HCT116 (cell line): ENCODE measurements at regions not wholly inside any gene's neighbourhood (a gene's known extent, or its start where the extent isn't known, plus 50 kb on each side); places are given as distances from the start of the nearest gene placed in this dataset.

Source experiments
- ATAC-seq: fragments of 200-7000 bp; cut with Tn5 transposase; 2 replicates; pipeline ENCODE4 v1.9.1; 2020; ENCODE audit warnings: mild to moderate bottlenecking, moderate library complexity
- BruUV-seq: library from RNA; stranded (reverse); fragments of 400-500 nt; replicated peaks from 2 replicates; lab custom pipeline; 2021; lab: Mats Ljungman, UMichigan
- CTCF ChIA-PET: fragments of 300-600 bp; sonication (Branson Sonifier 250); formaldehyde crosslinking; loops from one replicate; lab custom pipeline; 2021; ENCODE audit warnings: antibody characterized with exemption; lab: Charles Lee
- POLR2A ChIA-PET: fragments of 300-600, 350-600 bp; sonication (Branson Sonifier 250); formaldehyde crosslinking; loops from one replicate; lab custom pipeline; 2021; ENCODE audit warnings: antibody characterized with exemption; lab: Charles Lee
- RAD21 ChIA-PET, 2 experiments: fragments of 300-600 bp; sonication (Branson Sonifier 250); formaldehyde crosslinking; loops; one replicate each; lab custom pipeline; 2023; ENCODE audit warnings: low total read pairs in 2 of 2; ENCODE audit not compliant: uncharacterized antibody in 2 of 2, unreplicated experiment in 2 of 2, low non-redundant PET in 1 of 2; lab: Charles Lee
- DNase-seq: peaks from one replicate; pipeline ENCODE4 v3.0.0-alpha.2; 2010; ENCODE audit warnings: low read depth, low spot score
- H2AFZ ChIP-seq: fragments of 200-600 bp; shearing (Covaris generic), sonication (generic); 2 replicates; pipeline ENCODE4 v1.6.1; 2017; ENCODE audit warnings: low read depth, mixed run types, mixed read lengths, antibody characterized with exemption, low read length; ENCODE audit not compliant: poor library complexity, severe bottlenecking
- H3K27ac ChIP-seq: 2 replicates; pipeline ENCODE4 v1.5.1; 2012; ENCODE audit warnings: low read depth, low read length
- H3K27me3 ChIP-seq: fragments of 200-600 bp; sonication (generic); 2 replicates; pipeline ENCODE4 v1.6.1; 2016; ENCODE audit warnings: mixed run types, low read length, mixed read lengths; ENCODE audit not compliant: insufficient read depth
- H3K36me3 ChIP-seq, 2 experiments: fragments of 200-500 bp in 1 of 2; fragments of 200-600 bp in 1 of 2; sonication (Bioruptor generic) in 1 of 2; sonication (generic) in 1 of 2; 2 replicates each; pipeline versions ENCODE4 v1.5.1 to v1.6.1; 2014 to 2016; ENCODE audit warnings: low read length in 2 of 2, inconsistent platforms in 1 of 2, mixed read lengths in 1 of 2, mixed run types in 1 of 2; ENCODE audit not compliant: insufficient read depth in 2 of 2, control insufficient read depth in 1 of 2
- H3K4me1 ChIP-seq, 2 experiments: fragments of 200-600 bp in 1 of 2; sonication (generic) in 1 of 2; 2 replicates each; pipeline versions ENCODE4 v1.5.1 to v1.6.1; 2012 to 2017; ENCODE audit warnings: low read length in 2 of 2, inconsistent platforms in 1 of 2, mild to moderate bottlenecking in 1 of 2, mixed read lengths in 1 of 2, mixed run types in 1 of 2, moderate library complexity in 1 of 2; ENCODE audit not compliant: insufficient read depth in 2 of 2, control insufficient read depth in 1 of 2
- H3K4me2 ChIP-seq: fragments of 200-600 bp; sonication (generic); 2 replicates; pipeline ENCODE4 v1.6.1; 2017; ENCODE audit warnings: mixed run types, low read length, mixed read lengths
- H3K4me3 ChIP-seq, 2 experiments: fragments of 200-600 bp in 1 of 2; sonication (generic) in 1 of 2; replicated peaks in 1 of 2; 2 replicates each; pipeline ENCODE4 v1.5.1; 2011 to 2016; ENCODE audit warnings: low read length in 2 of 2, control low read depth in 1 of 2, low read depth in 1 of 2, mild to moderate bottlenecking in 1 of 2, mixed read lengths in 1 of 2, mixed run types in 1 of 2
- H3K79me2 ChIP-seq: fragments of 200-600 bp; sonication (generic); 2 replicates; pipeline ENCODE4 v1.6.1; 2017; ENCODE audit warnings: mild to moderate bottlenecking, mixed run types, low read length, moderate library complexity, mixed read lengths; ENCODE audit not compliant: insufficient read depth
- H3K9ac ChIP-seq: fragments of 200-600 bp; sonication (generic); 2 replicates; pipeline ENCODE4 v1.6.1; 2016; ENCODE audit warnings: low read length, mixed read lengths
- H3K9me2 ChIP-seq: fragments of 200-600 bp; sonication (generic), shearing (Covaris generic); 2 replicates; pipeline ENCODE4 v1.6.1; 2017; ENCODE audit warnings: mixed run types, mild to moderate bottlenecking, moderate library complexity; ENCODE audit not compliant: insufficient read depth
- H3K9me3 ChIP-seq, 2 experiments: fragments of 200-500 bp in 1 of 2; fragments of 200-600 bp in 1 of 2; sonication (Bioruptor generic) in 1 of 2; sonication (generic) in 1 of 2; 2 replicates each; pipeline ENCODE4 v1.6.1; 2014 to 2017; ENCODE audit warnings: low read length in 2 of 2, mixed read lengths in 2 of 2, inconsistent platforms in 1 of 2, low read depth in 1 of 2, mild to moderate bottlenecking in 1 of 2, mixed run types in 1 of 2, moderate library complexity in 1 of 2; ENCODE audit not compliant: control insufficient read depth in 1 of 2, insufficient read depth in 1 of 2
- H4K20me1 ChIP-seq: fragments of 200-600 bp; sonication (generic), shearing (Covaris generic); 2 replicates; pipeline ENCODE4 v1.6.1; 2017; ENCODE audit warnings: mixed run types, mild to moderate bottlenecking, moderate library complexity; ENCODE audit not compliant: insufficient read depth
- CBX3 ChIP-seq: IDR thresholded peaks from 2 replicates; pipeline ENCODE4 v1.6.1; 2012; ENCODE audit warnings: low read depth
- CEBPB ChIP-seq: IDR thresholded peaks from 2 replicates; pipeline ENCODE4 v1.6.1; 2012; ENCODE audit warnings: low read depth
- CTCF ChIP-seq, 3 experiments: fragments of 200-600 bp in 1 of 3; sonication (generic) in 1 of 3; IDR thresholded peaks in 2 of 3; conservative IDR thresholded peaks in 1 of 3; 2 replicates each; pipeline ENCODE4 v1.5.1; 2012 to 2017; ENCODE audit warnings: low read depth in 2 of 3, low read length in 2 of 3, antibody characterized with exemption in 1 of 3, borderline replicate concordance in 1 of 3, control low read depth in 1 of 3, mild to moderate bottlenecking in 1 of 3, mixed read lengths in 1 of 3, mixed run types in 1 of 3, moderate library complexity in 1 of 3; ENCODE audit not compliant: insufficient read depth in 1 of 3
- EGR1 ChIP-seq: IDR thresholded peaks from 2 replicates; pipeline ENCODE4 v1.6.1; 2012; ENCODE audit warnings: low read depth
- ELF1 ChIP-seq: IDR thresholded peaks from 2 replicates; pipeline ENCODE4 v1.6.1; 2012; ENCODE audit warnings: low read depth, borderline replicate concordance
- EZH2 ChIP-seq: fragments of 200-600 bp; sonication (generic); IDR thresholded peaks from 2 replicates; pipeline ENCODE4 v1.6.1; 2017; ENCODE audit warnings: antibody characterized with exemption, mixed run types
- EZH2phosphoT487 ChIP-seq: fragments of 200-600 bp; IDR thresholded peaks from 2 replicates; pipeline ENCODE4 v1.6.1; 2018; ENCODE audit warnings: antibody characterized with exemption, borderline replicate concordance
- FOSL1 ChIP-seq: IDR thresholded peaks from 2 replicates; pipeline ENCODE4 v1.6.1; 2012; ENCODE audit warnings: low read depth
- MAX ChIP-seq: IDR thresholded peaks from 2 replicates; pipeline ENCODE4 v1.6.1; 2012
- POLR2A ChIP-seq: IDR thresholded peaks from 2 replicates; pipeline ENCODE4 v1.7.0; 2011; ENCODE audit warnings: borderline replicate concordance; ENCODE audit not compliant: insufficient read depth, insufficient read length; ENCODE audit errors: extremely low read depth
- SIN3A ChIP-seq: IDR thresholded peaks from 2 replicates; pipeline ENCODE4 v1.6.1; 2012; ENCODE audit warnings: low read depth
- SP1 ChIP-seq: IDR thresholded peaks from 2 replicates; pipeline ENCODE4 v1.6.1; 2012; ENCODE audit warnings: low read depth
- ZNF274 ChIP-seq: fragments of 200-500 bp; sonication (Bioruptor generic); IDR thresholded peaks from 2 replicates; pipeline ENCODE4 v1.6.1; 2014; ENCODE audit warnings: mild to moderate bottlenecking, low read depth, low read length, inconsistent platforms
- intact Hi-C: fragments of 100-400 bp; cut with micrococcal nuclease; formaldehyde crosslinking; loops from 2 replicates; pipeline ENCODE4 v1.10.0; 2022
- TF ChIP-seq, protein P1 (sequence below): IDR thresholded peaks from 2 replicates; pipeline ENCODE4 v1.6.1; 2012
- TF ChIP-seq, protein P2 (sequence below): IDR thresholded peaks from 2 replicates; pipeline ENCODE4 v1.6.1; 2012; ENCODE audit warnings: low read depth

- H3K79me2 ChIP-seq: no peaks in the 10 kb centered on the region
- no peak overlapping the region for H3K4me3 ChIP-seq
- H3K4me1 ChIP-seq: no peaks in the 10 kb centered on the region
- no TSS peak for BruUV-seq
- no peak overlapping the region for H3K27ac ChIP-seq
- no peak for TF ChIP-seq ZNF274
- no peak for TF ChIP-seq MAX
- TF ChIP-seq CTCF (IDR thresholded peaks at IDR 0.05 in 2 of 3, conservative IDR thresholded peaks at IDR 0.05 in 1 of 3; ENCODE audit: borderline replicate concordance in 1 of 3, insufficient read depth in 1 of 3, low read depth in 2 of 3, low read length in 2 of 3): no peak
- TF ChIP-seq, protein P1, sequence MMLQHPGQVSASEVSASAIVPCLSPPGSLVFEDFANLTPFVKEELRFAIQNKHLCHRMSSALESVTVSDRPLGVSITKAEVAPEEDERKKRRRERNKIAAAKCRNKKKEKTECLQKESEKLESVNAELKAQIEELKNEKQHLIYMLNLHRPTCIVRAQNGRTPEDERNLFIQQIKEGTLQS: no peak
- TF ChIP-seq SIN3A: no peak
- no peak for TF ChIP-seq FOSL1
- no peak for TF ChIP-seq ELF1
- TF ChIP-seq, protein P2, sequence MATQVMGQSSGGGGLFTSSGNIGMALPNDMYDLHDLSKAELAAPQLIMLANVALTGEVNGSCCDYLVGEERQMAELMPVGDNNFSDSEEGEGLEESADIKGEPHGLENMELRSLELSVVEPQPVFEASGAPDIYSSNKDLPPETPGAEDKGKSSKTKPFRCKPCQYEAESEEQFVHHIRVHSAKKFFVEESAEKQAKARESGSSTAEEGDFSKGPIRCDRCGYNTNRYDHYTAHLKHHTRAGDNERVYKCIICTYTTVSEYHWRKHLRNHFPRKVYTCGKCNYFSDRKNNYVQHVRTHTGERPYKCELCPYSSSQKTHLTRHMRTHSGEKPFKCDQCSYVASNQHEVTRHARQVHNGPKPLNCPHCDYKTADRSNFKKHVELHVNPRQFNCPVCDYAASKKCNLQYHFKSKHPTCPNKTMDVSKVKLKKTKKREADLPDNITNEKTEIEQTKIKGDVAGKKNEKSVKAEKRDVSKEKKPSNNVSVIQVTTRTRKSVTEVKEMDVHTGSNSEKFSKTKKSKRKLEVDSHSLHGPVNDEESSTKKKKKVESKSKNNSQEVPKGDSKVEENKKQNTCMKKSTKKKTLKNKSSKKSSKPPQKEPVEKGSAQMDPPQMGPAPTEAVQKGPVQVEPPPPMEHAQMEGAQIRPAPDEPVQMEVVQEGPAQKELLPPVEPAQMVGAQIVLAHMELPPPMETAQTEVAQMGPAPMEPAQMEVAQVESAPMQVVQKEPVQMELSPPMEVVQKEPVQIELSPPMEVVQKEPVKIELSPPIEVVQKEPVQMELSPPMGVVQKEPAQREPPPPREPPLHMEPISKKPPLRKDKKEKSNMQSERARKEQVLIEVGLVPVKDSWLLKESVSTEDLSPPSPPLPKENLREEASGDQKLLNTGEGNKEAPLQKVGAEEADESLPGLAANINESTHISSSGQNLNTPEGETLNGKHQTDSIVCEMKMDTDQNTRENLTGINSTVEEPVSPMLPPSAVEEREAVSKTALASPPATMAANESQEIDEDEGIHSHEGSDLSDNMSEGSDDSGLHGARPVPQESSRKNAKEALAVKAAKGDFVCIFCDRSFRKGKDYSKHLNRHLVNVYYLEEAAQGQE: no peak
- TF ChIP-seq EZH2: no peak
- no peak for TF ChIP-seq EZH2phosphoT487
- TF ChIP-seq CEBPB: no peak
- no peak for TF ChIP-seq CBX3
- no peak for TF ChIP-seq SP1
- TF ChIP-seq POLR2A: no peak
- no peak for TF ChIP-seq EGR1
- ChIA-PET POLR2A (no interaction called here), CTCF (no interaction called here), RAD21 (no interaction called here)
- intact Hi-C loops: no loop called here
- H2AFZ ChIP-seq: no peak overlapping the region
- H4K20me1 ChIP-seq: no peaks in the 10 kb centered on the region
- H3K36me3 ChIP-seq: no peaks in the 10 kb centered on the region
- no peak overlapping the region for H3K4me2 ChIP-seq
- H3K27me3 ChIP-seq: no peaks in the 10 kb centered on the region
- ATAC-seq (no peak), DNase-seq (no peak)
- H3K9me3 ChIP-seq: no peaks in the 10 kb centered on the region
- no peak overlapping the region for H3K9ac ChIP-seq
- no peaks in the 10 kb centered on the region for H3K9me2 ChIP-seq
Measured at GRCh38 chr6:16842676-16843075, 81.4 kb upstream of the ATXN1 start.
